CD4-positive, alpha-beta T cell (primary cell): ENCODE measurements at regions not wholly inside any gene's neighbourhood (a gene's known extent, or its start where the extent isn't known, plus 50 kb on each side); places are given as distances from the start of the nearest gene placed in this dataset.

ENCODE experiments used
- ATAC-seq: fragments of 200-7000 bp; cut with Tn5 transposase; one replicate; pipeline ENCODE4 v1.10.0; 2022; ENCODE audit warnings: mild to moderate bottlenecking; ENCODE audit not compliant: poor library complexity
- CTCF ChIA-PET: fragments of 350-600 bp; sonication (Branson Sonifier 250); formaldehyde crosslinking; loops from one replicate; lab custom pipeline; 2021; ENCODE audit warnings: antibody characterized with exemption, inconsistent platforms; lab: Charles Lee
- POLR2A ChIA-PET: fragments of 350-600 bp; sonication (Branson Sonifier 250); formaldehyde crosslinking; loops from one replicate; lab custom pipeline; 2021; ENCODE audit warnings: antibody characterized with exemption, inconsistent platforms; lab: Charles Lee
- DNase-seq, 14 experiments: peaks; one replicate each; pipeline ENCODE4 v3.0.0-alpha.2; 2013 to 2020; ENCODE audit warnings: mixed read lengths in 2 of 14
- H3K27ac ChIP-seq, 2 donors: one replicate each; pipeline versions ENCODE4 v1.5.1 to v1.7.0; 2013; ENCODE audit warnings: low read length in 2 of 2, low read depth in 1 of 2, mild to moderate bottlenecking in 1 of 2
- H3K27me3 ChIP-seq, 2 experiments: 1 replicate in 1 of 2; 2 replicates in 1 of 2; pipeline versions ENCODE4 v1.6.1 to v1.7.0; 2013; ENCODE audit warnings: low read length in 2 of 2, control low read depth in 1 of 2, mild to moderate bottlenecking in 1 of 2, moderate library complexity in 1 of 2; ENCODE audit not compliant: insufficient read depth in 2 of 2, control insufficient read depth in 1 of 2
- H3K36me3 ChIP-seq: one replicate; pipeline ENCODE4 v1.6.1; 2013; ENCODE audit warnings: low read length, control low read depth; ENCODE audit not compliant: insufficient read depth
- H3K4me1 ChIP-seq: one replicate; pipeline ENCODE4 v1.6.1; 2013; ENCODE audit warnings: low read length, control low read depth; ENCODE audit not compliant: insufficient read depth
- H3K4me3 ChIP-seq: one replicate; pipeline ENCODE4 v1.5.1; 2013; ENCODE audit warnings: mild to moderate bottlenecking, low read length, moderate library complexity
- H3K9me3 ChIP-seq, 2 experiments: 1 replicate in 1 of 2; 2 replicates in 1 of 2; pipeline versions ENCODE4 v1.6.1 to v1.7.0; 2013; ENCODE audit warnings: low read length in 2 of 2, mild to moderate bottlenecking in 2 of 2, control low read depth in 1 of 2, moderate library complexity in 1 of 2; ENCODE audit not compliant: control insufficient read depth in 1 of 2, insufficient read depth in 1 of 2
- H3K27ac Mint-ChIP-seq: one replicate; pipeline ENCODE4 v1.8.0; 2020; ENCODE audit warnings: mixed read lengths
- H3K27me3 Mint-ChIP-seq: one replicate; pipeline ENCODE4 v1.8.0; 2021; ENCODE audit warnings: mixed read lengths
- H3K36me3 Mint-ChIP-seq: one replicate; pipeline ENCODE4 v1.8.0; 2021; ENCODE audit warnings: low read depth, mixed read lengths
- H3K4me1 Mint-ChIP-seq: one replicate; pipeline ENCODE4 v1.8.0; 2021; ENCODE audit warnings: low read depth, mixed read lengths
- H3K4me3 Mint-ChIP-seq: one replicate; pipeline ENCODE4 v1.8.0; 2020; ENCODE audit warnings: mild to moderate bottlenecking, mixed read lengths
- H3K9me3 Mint-ChIP-seq: one replicate; pipeline ENCODE4 v1.8.0; 2020; ENCODE audit warnings: mixed read lengths
- intact Hi-C, 2 experiments: fragments of 100-400 bp; cut with DNase I in 1 of 2; cut with micrococcal nuclease in 1 of 2; formaldehyde crosslinking; loops; one replicate each; pipeline versions ENCODE4 v1.15.1 to v1.9.0; 2023 to 2025; cut with DNase I, micrococcal nuclease
- TF ChIP-seq, protein P1 (sequence below): fragments of 200-600 bp; IDR thresholded peaks from one replicate; pipeline ENCODE4 v1.8.0; 2022; ENCODE audit warnings: antibody characterized with exemption, mild to moderate bottlenecking

GRCh38 chr11:32317643-32318042, 117.7 kb downstream of the WT1 start:
- H3K9me3 Mint-ChIP-seq = no peaks in the 10 kb centered on the region
- H3K27ac ChIP-seq = no peak overlapping the region
- H3K27me3 ChIP-seq = peaks cover 0 to 2% of the 10 kb centered on the region in 2 experiments
- TF ChIP-seq, protein P1, sequence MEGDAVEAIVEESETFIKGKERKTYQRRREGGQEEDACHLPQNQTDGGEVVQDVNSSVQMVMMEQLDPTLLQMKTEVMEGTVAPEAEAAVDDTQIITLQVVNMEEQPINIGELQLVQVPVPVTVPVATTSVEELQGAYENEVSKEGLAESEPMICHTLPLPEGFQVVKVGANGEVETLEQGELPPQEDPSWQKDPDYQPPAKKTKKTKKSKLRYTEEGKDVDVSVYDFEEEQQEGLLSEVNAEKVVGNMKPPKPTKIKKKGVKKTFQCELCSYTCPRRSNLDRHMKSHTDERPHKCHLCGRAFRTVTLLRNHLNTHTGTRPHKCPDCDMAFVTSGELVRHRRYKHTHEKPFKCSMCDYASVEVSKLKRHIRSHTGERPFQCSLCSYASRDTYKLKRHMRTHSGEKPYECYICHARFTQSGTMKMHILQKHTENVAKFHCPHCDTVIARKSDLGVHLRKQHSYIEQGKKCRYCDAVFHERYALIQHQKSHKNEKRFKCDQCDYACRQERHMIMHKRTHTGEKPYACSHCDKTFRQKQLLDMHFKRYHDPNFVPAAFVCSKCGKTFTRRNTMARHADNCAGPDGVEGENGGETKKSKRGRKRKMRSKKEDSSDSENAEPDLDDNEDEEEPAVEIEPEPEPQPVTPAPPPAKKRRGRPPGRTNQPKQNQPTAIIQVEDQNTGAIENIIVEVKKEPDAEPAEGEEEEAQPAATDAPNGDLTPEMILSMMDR = no peak
- H3K4me3 ChIP-seq = no peak overlapping the region
- POLR2A ChIA-PET = no interaction called here
- peaks cover 31% of the 10 kb centered on the region for H3K27me3 Mint-ChIP-seq
- no peak for ATAC-seq
- DNase-seq = no peak
- no peaks in the 10 kb centered on the region for H3K4me1 ChIP-seq
- CTCF ChIA-PET = no interaction called here
- H3K36me3 ChIP-seq = no peaks in the 10 kb centered on the region
- no peaks in the 10 kb centered on the region for H3K4me1 Mint-ChIP-seq
- no peaks in the 10 kb centered on the region for H3K36me3 Mint-ChIP-seq
- no peak overlapping the region for H3K27ac Mint-ChIP-seq
- intact Hi-C loops = no loop called here
- H3K4me3 Mint-ChIP-seq = no peak overlapping the region
- no peaks in the 10 kb centered on the region for H3K9me3 ChIP-seq

DNA sequence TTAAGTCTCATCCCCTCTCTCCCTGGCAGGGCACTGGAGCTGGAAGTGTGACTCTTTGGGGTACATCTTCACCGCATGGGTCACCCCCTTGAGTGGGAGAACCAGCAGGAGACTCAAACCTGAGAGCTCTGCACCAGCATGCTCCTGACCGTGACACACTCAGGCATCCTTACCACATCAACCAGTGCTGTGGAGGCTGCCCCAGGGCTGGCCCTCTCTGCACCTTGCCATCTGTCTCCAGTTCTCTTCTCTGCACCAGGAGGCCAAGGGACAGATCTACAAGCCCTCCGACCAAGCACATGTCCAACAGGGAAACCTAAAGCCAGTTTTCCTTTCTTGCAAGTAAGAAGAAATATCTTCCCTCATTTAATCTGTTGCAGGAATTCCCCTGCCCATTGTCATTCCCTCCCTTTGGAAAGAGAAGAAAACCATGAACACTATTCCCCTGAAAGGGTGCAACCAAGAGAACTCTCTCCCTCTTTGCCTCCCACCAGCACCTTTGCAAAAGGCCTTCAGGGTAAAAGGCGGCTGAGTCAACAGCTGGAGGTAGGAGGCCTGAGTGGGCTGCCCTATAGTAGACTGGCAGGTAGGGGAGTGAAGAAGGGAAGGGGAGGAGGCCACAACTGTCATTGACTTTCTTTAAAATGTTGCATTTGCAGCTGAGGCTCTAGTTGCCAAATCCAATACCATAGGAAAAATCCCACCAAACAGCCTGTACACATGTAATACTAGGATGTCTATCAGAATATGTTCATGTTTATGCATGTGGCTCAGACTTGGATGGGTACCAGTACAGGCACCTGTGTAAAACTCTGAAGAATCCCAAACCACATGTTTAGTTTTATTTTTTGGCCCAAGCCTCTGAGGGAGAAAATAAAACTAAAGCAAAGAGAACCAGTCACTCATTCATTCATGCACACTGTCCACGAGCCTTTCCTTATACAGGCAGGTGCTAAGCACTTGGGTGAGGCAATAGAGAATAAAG, 117.0 kb downstream of the WT1 start:
- intact Hi-C loops = no loop called here

DNA sequence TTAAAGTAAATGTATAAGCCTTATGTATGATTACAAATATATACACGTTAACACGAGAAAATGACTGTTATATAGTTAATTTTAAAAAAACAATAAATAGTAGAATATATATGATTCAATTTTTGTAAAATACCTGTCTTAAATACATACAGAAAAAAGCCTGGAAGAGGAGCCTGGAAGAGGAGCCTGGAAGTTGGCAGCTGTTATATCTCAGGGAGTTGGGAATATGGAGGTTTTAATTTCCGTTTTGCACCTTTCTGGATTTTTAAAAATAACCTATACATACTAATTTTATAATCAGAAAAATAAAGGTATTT, 111.6 kb downstream of the WT1 start:
- no peak overlapping the region for H3K4me3 ChIP-seq
- DNase-seq (no peak), ATAC-seq (no peak)
- intact Hi-C loops = loop anchor here (1.0 to 5.0 kb wide), 4 partner anchors 291 to 470 kb away; no protein-coding TSS in a partner anchor
- TF ChIP-seq, protein P1 = peak; percentile 20
- no peaks in the 10 kb centered on the region for H3K27me3 ChIP-seq
- H3K27ac ChIP-seq = no peak overlapping the region
- Mint-ChIP-seq H3K4me3 (no peak overlapping the region), H3K36me3 (no peaks in the 10 kb centered on the region), H3K27me3 (peaks cover 22% of the 10 kb centered on the region), H3K9me3 (no peaks in the 10 kb centered on the region), H3K27ac (no peak overlapping the region), H3K4me1 (no peaks in the 10 kb centered on the region)
- ChIA-PET CTCF (interaction anchor here (1.0 to 2.1 kb wide), 4 partner anchors 10 to 469 kb away, joined by 4 to 9 read pairs (median 6); no protein-coding TSS in a partner anchor), POLR2A (no interaction called here)
- H3K36me3 ChIP-seq = no peaks in the 10 kb centered on the region
- no peaks in the 10 kb centered on the region for H3K9me3 ChIP-seq
- no peaks in the 10 kb centered on the region for H3K4me1 ChIP-seq

More for the DNA sequence above, 117.0 kb downstream of the WT1 start:
- Mint-ChIP-seq H3K4me1 (no peaks in the 10 kb centered on the region), H3K27me3 (peaks cover 28% of the 10 kb centered on the region), H3K27ac (no peak overlapping the region), H3K4me3 (no peak overlapping the region), H3K9me3 (no peaks in the 10 kb centered on the region), H3K36me3 (no peaks in the 10 kb centered on the region)
- no peaks in the 10 kb centered on the region for H3K4me1 ChIP-seq
- no peak overlapping the region for H3K27ac ChIP-seq
- no peaks in the 10 kb centered on the region for H3K27me3 ChIP-seq
- ATAC-seq (no peak), DNase-seq (no peak)
- H3K9me3 ChIP-seq = no peaks in the 10 kb centered on the region
- TF ChIP-seq, protein P1 = no peak
- POLR2A ChIA-PET = no interaction called here
- CTCF ChIA-PET = no interaction called here
- H3K36me3 ChIP-seq = no peaks in the 10 kb centered on the region
- H3K4me3 ChIP-seq = no peak overlapping the region
